OCI-LY7 (cell line): ENCODE measurements at regions not wholly inside any gene's neighbourhood (a gene's known extent, or its start where the extent isn't known, plus 50 kb on each side); places are given as distances from the start of the nearest gene placed in this dataset.

ENCODE experiments used
- EZH2phosphoT487 ChIP-seq: fragments of 200-600 bp; sonication (generic); IDR thresholded peaks from 2 replicates; pipeline ENCODE4 v1.6.1; 2018; ENCODE audit warnings: low read depth, borderline replicate concordance, mild to moderate bottlenecking, mixed run types, antibody characterized with exemption, low read length, moderate library complexity, mixed read lengths
- TF ChIP-seq, protein P1 (sequence below): fragments of 200-600 bp; sonication (generic); conservative IDR thresholded peaks from 2 replicates; pipeline ENCODE4 v1.5.1; 2014; ENCODE audit warnings: mild to moderate bottlenecking, antibody characterized with exemption, low read length, moderate library complexity, mixed read lengths

DNA sequence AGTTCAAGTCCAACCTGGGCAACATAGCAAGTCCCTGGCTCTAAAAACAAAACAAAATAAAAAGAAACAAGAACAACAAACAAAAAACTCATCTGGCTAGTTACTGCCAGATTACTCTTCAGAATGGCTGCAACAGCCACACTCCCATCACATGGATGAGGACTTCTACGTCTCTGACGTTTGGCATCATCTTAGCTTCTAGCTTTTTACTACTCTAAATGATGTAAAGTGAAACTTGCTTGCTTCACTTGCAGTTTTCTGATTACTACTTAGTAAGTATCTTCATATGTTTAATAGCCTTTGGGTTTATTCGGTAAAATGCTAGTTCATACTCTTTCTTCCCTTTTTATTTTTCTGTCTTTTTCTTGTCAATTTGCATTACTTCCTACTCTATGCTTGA, 161.1 kb upstream of the CARMIL1 start:
- TF ChIP-seq, protein P1, sequence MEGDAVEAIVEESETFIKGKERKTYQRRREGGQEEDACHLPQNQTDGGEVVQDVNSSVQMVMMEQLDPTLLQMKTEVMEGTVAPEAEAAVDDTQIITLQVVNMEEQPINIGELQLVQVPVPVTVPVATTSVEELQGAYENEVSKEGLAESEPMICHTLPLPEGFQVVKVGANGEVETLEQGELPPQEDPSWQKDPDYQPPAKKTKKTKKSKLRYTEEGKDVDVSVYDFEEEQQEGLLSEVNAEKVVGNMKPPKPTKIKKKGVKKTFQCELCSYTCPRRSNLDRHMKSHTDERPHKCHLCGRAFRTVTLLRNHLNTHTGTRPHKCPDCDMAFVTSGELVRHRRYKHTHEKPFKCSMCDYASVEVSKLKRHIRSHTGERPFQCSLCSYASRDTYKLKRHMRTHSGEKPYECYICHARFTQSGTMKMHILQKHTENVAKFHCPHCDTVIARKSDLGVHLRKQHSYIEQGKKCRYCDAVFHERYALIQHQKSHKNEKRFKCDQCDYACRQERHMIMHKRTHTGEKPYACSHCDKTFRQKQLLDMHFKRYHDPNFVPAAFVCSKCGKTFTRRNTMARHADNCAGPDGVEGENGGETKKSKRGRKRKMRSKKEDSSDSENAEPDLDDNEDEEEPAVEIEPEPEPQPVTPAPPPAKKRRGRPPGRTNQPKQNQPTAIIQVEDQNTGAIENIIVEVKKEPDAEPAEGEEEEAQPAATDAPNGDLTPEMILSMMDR = no peak
- TF ChIP-seq EZH2phosphoT487 = no peak
